GM18870 (cell line): ENCODE measurements at regions not wholly inside any gene's neighbourhood (a gene's known extent, or its start where the extent isn't known, plus 50 kb on each side); places are given as distances from the start of the nearest gene placed in this dataset.
A peak's percentile ranks its signal among the peaks of the same experiment; 100 is the strongest.

Source experiments
- ATAC-seq: cut with Tn5 transposase; IDR thresholded peaks from one replicate; pipeline ENCODE4 v1.9.1; 2021; ENCODE audit warnings: moderate library complexity; ENCODE audit not compliant: unreplicated experiment

DNA sequence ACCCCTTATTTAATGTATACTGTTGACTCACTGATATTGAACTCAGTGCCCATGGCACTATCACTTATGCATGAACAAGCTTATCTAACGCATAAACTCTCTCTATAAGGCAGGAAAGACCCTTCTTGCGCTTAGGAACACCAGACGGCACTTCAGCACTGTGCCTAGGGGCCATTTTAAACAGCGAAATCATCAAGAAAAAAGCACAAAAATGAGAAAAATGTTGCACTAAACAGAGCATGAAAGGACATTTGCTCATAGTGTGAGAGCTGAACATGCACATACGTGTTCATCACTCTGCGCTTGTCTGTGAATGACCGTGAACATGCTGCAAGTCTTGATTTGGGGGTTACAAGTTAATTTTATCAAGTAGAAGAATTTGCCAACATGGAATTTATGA lies 109.6 kb downstream of the WDR11 start:
- ATAC-seq = no peak

DNA sequence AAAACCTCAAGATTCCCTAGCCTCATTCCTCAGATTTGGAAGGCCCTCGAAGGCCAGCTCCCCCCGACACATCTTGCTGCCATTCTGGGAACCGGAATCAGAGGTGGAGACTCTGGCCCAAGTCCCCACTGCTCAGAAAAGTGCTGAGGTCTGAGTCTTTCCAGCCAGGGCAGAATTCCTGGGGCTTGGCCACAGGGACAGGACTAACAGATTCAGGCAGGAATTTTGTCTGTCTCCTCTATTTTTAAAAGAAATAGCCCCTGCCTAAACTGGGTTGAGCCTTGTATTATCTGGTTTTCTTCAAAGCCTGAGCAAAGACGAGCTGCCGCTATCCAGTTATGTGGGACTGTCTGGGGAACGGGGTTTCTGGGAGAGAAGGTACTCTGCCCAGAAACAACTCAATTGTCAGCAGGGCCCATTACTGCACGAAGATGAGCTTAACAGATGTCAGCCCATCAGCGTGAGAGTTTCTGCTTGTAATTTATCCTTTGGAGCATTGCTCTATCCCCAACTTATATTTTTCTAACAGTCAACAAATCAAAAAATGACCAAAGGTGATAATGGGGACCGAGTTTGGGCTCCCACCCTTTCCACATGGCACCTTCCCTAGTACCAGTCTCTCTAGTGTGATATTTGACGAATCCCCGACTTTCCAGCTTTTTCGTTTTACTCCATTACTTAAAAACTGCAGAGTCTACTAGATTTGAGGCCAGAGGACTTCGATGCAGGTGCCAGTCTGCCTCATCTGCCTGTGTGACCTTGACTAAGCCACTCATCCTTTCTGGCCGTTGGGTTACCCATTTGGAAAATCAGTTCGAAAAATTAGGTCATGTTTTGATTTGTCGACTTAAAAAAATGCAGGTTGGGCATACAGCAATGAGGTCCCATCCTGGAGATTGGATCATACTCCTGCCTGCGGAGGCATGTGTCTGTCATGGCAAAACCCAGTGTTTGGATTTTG lies 110.9 kb downstream of the WDR11 start:
- no peak for ATAC-seq

DNA sequence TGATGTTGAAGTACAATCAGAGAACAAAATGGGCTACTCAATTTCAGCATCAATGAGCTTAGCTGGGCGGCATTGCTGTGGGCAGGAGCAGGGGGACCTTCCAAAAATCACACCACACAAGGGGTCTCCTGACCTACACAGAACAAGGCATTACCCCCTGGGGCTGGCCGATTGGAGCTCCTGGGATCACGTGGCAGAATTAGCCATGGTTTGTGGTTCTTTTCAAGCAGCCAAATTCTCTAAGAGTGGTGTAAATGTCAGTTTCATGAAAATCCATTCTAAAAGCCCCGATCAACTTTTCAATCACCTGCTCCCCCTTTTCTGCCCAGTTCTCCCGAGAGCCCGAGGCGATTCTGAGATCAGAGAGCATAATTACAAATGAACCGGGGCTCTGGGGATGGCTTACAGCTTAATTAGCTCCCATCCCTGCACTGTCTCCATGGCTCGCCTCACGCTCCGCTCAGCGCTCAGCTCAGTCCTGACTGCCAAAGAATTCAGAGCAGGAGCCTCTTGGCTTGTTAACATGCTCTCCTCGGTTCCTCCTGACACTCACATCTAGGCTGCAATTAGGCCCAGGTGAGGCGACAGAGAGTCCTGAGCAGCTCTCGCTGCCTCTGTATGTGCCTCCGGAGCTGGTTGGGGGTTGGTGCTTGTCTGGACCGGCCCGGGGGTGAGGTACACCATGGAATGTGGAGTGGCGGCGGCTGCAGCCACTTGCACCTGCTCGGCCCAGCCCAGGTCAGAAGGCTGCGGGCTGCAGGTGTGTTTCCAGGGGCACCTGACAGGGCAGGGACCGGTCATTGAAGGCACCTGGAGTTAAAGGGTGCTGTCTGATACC lies 111.8 kb downstream of the WDR11 start:
- ATAC-seq = no peak

DNA sequence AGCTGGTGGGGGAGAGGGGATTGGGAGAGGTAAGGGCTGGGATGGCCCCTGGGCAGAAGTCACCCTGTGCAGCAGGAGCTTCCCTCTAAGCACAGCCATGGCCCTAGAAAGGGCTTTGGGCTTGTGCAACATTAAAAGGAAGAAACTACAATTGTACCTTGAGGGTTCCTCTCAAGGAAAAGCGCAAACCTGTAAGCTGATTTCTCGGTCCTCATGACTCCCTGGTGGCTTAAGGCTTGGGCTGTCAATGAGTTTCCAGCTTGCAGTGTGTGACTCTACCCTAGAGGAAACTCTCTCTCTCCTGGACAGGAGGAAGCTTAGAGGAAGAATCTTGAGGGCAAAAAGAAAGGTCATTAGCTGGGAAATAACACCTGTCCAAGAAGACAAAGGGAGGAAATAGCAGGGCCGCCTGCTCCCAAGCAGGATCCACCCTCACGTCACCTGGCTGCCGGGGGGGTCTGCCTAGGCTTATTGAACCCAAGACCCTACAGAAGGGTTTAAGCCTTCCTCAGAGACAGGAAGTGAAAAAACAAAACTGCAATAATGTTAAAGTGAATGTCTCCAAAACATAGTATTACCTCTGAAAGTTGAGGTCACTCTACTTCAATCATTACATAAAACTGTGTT lies 112.5 kb downstream of the WDR11 start:
- no peak for ATAC-seq

DNA sequence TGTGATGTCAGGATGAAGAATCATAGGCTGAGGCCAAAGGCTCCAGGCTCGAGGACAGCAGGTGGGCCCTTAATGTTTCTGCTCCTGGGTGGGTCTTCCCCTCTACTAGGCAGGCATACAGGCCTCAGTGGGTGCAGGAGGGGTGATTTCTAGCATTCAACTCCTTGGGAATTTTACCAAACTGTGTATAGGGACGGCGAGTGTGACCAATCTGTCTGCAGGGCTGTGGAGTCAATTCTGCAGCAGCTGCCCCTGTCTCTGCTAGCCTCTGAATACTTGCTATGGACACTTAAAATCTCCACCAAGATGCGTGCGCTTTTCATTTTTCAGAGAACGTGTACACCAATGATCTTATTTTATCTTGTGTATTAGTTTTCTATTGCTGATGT lies 115.5 kb downstream of the WDR11 start:
- no peak for ATAC-seq

DNA sequence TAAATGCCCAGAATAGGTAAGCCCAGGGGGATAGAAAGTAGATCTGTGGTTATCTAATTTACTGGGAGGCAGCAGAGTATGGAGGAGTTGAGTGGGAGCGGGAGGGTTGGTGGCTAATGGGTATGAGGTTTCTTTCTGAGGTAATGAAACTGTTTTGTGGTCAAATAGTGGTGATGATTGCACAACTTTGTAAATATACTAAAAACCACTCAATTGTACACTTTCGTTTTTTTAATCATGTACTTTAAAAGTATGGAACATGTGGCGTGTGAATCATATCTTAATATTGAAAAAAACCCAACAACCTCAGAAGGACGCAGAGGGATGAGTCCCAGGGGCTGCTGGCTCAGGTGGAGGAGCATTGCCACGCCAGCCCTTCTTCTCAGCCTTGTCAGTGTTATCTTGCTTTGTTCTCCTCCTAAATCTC lies 118.1 kb downstream of the WDR11 start:
- peak; percentile 84 for ATAC-seq

DNA sequence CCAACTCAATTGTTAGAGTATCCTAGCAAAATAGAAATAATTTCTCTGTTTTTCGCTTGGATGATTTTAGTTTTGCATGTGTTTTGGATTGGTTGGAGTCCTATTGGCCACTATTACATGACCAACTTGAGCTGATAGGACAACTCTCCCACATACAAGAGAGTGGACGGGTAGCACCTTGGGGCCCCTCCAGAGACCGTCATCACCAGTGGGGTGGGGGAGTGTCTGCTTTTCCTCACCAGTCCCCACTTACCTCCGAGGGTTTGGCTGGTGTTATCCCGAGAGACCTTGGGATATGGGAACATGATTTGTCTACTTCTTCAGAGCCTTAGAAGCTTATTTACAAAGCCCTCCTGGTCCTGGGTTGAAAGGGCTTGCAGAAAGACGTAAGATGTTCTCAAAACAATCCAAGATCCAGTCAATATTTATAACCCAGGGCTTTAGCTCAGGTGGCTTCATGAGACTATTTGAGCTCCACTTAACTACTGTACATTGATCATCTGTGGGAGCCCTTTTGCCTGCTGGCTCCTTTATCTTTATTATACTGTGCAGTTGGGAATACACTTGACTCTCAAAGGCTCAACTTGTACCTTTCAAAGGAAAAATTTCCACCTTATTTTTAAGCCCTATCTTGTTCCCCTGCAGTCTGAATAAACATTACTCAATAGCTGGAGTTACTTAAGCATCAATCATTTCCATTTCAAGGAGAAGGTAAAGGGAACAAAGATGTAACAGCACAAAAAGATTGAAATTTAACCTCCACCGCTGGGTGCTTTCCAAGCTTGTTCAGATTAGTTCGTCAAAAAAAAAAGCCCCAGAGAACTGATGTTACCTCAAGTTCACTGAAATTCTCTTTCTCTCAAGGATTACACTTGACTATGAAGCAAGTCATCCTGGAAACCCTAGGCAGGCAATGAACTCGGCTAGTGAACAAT lies 119.7 kb downstream of the WDR11 start:
- no peak for ATAC-seq

DNA sequence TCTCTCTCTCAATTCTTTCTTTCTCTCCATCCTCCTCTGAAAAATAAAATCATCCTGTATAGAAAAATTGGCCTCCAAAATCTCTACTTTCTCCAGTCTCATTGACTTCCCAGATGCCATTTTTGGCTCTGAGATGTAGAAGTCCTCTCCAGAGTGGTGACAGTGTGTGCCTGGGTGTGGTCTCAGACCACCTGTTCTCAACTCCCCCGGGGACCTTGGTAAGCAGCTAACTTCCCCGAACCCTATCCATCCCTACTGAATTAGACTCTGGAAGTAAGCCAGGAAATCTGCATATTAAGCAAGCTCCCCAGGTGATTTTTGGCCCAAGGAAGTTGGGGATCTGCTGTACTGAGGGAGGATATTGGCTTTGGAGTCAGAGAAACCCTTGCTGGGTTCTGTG lies 120.5 kb downstream of the WDR11 start:
- ATAC-seq = no peak

DNA sequence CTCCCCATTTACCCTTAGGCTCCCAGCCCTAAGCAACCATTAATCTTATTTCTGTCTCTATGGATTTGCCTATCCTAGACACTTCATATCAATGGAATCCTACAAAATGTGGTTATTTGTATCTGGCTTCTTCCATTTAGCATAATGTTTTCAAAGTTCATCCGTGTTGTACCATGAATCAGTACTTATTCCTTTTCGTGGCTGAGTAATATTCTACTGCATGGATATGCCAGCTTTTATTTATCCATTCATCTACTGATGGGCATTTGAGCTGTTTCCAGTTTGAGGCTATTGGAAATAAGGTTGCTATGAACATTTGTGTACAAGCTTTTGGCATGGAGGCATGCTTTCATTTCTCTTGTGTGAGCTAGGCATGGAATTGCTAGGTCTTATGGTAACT lies 121.1 kb downstream of the WDR11 start:
- ATAC-seq = no peak

DNA sequence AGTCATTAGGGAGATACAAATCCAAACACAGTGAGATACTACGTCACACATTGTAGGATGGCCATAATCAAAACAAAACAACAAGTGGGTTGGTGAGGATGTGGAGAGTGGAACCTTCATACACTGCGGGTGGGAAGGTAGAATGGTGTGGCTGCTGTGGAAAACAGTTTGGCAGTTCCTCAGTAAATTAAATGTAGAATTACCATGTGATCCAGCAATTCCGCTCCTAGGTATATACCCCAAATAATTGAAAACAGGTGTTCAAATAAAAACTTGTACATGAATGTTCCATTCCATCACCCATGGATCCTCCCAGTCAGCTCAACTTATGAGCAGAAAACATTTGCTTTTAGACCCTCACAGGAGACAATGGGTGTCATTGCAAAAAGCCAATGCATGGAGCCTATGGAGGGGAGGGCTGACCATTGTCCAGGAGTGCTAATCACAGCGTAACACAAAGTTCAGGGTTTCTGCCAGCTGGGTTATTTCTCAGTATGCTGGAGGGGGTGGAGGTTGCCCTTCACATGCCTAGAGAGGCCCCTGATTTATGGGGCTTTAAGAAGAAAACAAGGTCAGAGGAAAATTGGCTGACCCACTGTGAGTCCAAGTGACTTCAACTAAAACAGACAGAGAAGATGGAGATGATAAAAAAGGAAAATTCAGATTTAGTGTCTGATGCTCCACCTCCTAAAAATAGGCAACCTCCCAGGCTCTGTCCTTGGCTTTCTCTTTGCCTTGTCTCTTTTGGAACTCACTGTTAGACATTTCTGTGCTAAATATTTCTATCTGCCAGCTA lies 124.1 kb downstream of the WDR11 start:
- ATAC-seq = no peak

DNA sequence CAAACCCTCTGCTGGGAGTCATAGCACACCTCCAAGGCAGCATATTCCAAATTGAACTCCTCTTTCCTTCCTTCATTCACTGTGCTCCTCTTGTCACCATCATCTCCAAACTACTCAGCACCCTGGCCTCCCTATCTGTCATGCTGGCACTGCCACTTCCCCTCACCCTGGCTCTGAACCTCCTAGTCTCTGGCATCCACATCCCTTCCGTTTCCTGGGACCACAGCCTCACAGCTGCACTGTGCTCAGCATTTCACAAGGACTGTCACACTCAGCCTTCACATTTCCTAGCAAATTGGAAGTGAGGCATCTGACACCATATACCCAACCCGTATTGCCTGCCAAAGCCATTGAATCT lies 124.7 kb downstream of the WDR11 start:
- ATAC-seq = no peak

DNA sequence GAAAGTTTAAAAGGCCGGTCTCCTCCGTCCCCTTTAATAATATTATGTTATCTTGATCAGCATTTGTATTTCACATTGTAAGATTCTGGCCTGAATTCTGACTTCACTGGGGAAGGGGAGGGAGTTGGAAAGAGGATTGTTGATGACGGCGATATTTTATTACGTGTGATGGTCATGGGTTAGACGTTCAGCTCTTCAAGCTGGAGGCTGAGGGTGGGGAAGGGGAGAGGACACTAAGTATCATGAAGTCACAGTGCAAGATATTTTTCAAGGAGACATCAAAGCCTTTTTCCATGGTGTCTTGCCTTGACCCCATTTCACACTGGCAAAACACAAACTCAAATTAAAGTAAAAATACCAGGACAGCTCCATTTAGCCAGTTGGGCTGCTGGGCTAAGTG lies 126.7 kb downstream of the WDR11 start:
- ATAC-seq = no peak

DNA sequence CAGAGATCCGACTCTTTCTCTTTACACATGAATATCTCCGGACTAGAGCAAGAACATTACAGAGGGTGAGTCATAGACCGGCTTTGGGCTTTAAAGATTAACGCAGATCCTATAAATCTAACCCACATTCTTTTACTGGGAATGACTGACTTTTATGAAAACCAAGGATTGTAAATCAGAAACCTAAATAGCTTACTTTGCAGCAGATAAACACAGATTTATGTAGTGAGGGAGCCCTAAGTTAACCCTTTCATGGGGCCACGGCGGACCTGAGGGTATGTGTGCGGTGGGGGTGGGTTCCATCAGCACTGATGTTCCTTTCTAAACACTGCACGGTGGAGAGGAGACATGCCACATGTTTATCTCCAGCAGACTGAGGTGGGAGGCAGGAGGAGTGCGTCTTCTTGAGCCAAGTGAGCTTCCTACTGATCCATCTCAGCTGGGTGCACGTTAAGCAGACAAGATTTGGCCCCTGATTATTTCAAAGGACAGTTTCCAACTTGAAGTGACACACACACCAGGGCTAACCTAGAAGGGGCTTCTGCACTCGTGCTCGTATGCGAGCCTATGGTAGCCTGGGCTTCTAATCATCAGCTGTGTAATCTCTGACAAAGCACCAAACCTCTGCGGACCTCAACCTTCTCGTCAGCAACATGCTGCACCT lies 127.6 kb downstream of the WDR11 start:
- ATAC-seq = no peak

DNA sequence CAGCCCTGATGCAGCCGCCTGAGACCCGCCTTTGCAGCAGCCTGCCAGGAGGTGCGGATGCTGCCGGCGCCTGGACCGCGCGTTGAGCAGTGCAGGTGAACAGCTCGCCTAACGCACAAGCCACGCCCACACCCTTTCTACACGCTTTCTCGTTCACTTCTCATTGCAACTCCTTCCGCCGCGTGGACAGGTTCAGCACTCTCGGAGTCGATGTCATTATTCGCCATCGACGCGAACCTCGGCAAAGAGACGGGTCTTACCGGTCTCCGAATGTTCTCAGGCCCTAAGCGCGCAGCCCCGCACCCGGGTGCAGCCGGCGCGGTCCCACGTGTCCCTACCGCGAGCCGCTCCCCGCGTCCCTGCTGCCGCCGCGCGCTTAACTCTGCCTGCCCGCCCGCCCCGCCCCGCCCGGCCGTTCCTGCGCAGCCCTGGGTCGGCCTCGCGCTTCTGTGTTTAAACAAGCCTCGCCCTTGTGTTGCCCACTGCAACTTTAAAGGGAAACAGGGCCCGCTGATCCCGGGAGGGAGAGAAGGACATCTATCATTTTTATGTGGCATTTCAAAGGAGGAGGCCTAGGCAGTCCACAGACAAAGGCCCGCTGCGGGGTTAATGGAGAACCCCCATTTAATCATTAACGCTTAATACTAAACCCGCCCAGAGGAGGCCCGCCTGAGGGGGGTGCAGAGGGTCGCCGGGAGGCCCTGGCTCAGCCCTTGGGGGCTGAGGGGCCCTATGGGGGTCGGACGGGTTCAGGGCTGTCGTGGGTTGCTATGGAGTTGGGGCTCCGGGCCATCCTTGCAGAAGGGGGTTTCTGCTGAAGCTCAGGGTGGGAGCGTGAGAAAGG lies 128.5 kb downstream of the WDR11 start:
- ATAC-seq = no peak

DNA sequence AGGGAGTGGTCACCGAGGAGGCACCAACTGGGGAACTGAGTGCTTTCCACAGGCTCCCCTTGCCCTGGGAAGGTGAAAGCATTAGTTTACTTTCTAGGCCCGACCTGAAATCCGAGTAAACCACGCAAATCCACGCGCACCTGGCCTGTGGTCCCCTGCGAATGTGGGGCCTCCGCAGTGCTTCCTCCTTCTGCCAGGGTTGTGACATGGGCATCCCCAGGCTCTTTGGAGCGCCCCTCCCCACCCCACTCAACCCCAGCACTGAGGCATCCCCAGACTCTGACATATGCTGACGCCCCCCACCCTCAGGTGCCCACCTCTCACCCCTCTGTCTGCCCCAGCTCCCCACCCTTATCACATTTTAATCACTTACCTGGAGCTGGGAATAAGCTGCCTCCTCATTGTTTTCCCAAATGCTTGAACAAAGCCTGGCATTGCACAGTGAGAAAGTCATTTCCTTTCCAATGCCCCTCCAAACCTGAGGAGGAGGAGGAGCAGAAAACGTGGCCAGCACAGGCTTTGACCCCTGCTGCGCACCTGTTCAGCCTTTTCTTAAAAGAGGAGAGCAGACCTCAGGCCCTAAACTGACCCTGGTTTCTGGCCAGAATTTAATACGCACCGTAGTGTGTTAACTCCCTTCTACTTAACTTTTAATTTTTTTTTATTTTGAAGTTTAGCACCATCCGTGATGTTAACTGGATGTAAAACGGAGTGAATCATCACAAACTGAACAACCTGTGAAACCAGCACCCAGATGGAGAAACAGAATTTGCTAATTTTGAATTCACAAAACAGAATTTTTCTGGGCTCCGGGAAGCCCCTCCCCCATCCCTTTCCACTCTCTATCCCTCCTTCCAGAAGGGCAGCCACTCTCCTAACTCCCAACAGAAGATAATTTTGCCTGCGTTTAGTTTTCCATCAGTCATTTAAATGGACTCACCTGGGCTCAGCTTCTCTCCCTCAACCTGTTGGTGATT lies 129.4 kb downstream of the WDR11 start:
- ATAC-seq = no peak

DNA sequence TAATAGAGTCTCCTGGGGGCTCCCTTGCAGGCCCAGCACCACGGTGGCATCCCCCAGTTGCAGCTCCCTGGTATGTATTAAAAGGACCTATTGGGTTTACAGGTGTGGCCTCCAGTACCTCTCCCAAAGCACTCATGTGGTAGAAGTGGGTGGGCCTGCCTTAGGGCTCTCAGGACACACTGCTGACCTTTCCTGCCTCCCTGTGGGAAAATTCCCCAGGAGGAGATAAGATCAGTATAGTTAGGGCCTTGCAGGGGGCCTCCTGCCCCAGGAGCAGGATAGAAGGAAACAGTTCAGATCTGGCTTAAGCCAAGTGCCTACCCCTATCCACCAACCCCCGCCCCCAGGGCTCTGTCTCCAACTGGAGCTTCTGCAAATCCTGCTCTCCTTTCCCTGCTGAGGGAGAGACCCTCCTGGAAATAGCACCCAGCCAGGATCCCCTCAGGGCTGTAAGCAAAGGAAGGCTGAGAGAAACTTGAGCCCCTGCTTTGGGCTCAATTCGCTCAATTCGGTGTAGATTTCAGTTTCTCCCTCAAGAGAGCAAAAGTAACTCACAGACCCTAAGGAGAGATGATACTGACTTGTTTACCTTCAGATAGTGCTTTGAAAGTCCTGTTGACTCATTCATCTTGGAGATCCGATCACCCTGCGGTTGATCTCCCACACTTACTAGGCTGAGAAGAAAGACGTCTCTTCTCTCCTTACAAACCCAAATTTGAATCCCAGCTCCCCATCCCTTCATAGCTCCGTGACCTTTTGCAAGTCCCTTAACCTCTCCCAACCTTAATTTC lies 130.6 kb downstream of the WDR11 start:
- no peak for ATAC-seq
